H1 (cell line): ENCODE measurements at regions not wholly inside any gene's neighbourhood (a gene's known extent, or its start where the extent isn't known, plus 50 kb on each side); places are given as distances from the start of the nearest gene placed in this dataset.

Experiments
- CTCF ChIA-PET: fragments of 300-600 bp; sonication (Branson Sonifier 250); formaldehyde crosslinking; loops from one replicate; lab custom pipeline; 2021; ENCODE audit not compliant: partially characterized antibody; lab: Charles Lee
- POLR2A ChIA-PET: fragments of 300-600 bp; sonication (Branson Sonifier 250); formaldehyde crosslinking; loops from one replicate; lab custom pipeline; 2021; ENCODE audit warnings: inconsistent platforms; ENCODE audit not compliant: partially characterized antibody; lab: Charles Lee
- DNase-seq, 2 experiments: peaks; one replicate each; pipeline versions ENCODE4 v3.0.0 to v3.0.0-alpha.2; 2010 to 2022; ENCODE audit warnings: low spot score in 2 of 2, low read depth in 1 of 2, mixed read lengths in 1 of 2
- FAIRE-seq: peaks from 2 replicates; lab custom pipeline; 2011; peaks lifted over from hg19 to GRCh38; lab: Jason Lieb, UNC
- H2AFZ ChIP-seq: 2 replicates; pipeline ENCODE4 v1.8.1; 2012; ENCODE audit warnings: low read length, inconsistent platforms
- H2AK5ac ChIP-seq: 2 replicates; pipeline ENCODE4 v1.6.1; 2013; ENCODE audit warnings: low read depth, low read length
- H2BK120ac ChIP-seq: replicated peaks from 2 replicates; pipeline ENCODE3; 2013; ENCODE audit warnings: low read depth, low read length, inconsistent platforms
- H2BK12ac ChIP-seq: 2 replicates; pipeline ENCODE4 v1.6.1; 2013; ENCODE audit warnings: low read depth, low read length
- H2BK15ac ChIP-seq: 2 replicates; pipeline ENCODE4 v1.6.1; 2013; ENCODE audit warnings: low read length
- H2BK20ac ChIP-seq: 2 replicates; pipeline ENCODE4 v1.6.1; 2013; ENCODE audit warnings: low read length
- H2BK5ac ChIP-seq: 2 replicates; pipeline ENCODE4 v1.6.1; 2013; ENCODE audit warnings: low read depth, low read length
- H3K14ac ChIP-seq: 2 replicates; pipeline ENCODE4 v1.6.1; 2013; ENCODE audit warnings: inconsistent platforms; ENCODE audit not compliant: insufficient read length
- H3K18ac ChIP-seq: 2 replicates; pipeline ENCODE4 v1.6.1; 2013; ENCODE audit warnings: low read length; ENCODE audit errors: extremely low read depth
- H3K23ac ChIP-seq: 2 replicates; pipeline ENCODE4 v1.6.1; 2013; ENCODE audit warnings: inconsistent platforms; ENCODE audit not compliant: insufficient read length
- H3K23me2 ChIP-seq: 2 replicates; pipeline ENCODE4 v1.6.1; 2013; ENCODE audit warnings: low read depth, low read length
- H3K27ac ChIP-seq: 2 replicates; pipeline ENCODE4 v1.6.1; 2011; ENCODE audit warnings: low read depth, low read length, inconsistent platforms
- H3K27me3 ChIP-seq, 4 experiments: replicated peaks in 1 of 4; 1 replicate in 1 of 4; 2 replicates in 3 of 4; pipeline versions ENCODE4 v1.6.1 to v1.8.1; 2011 to 2013; ENCODE audit warnings: low read length in 3 of 4, mild to moderate bottlenecking in 3 of 4, inconsistent platforms in 2 of 4, mixed read lengths in 2 of 4, moderate library complexity in 1 of 4; ENCODE audit not compliant: control insufficient read depth in 3 of 4, insufficient read depth in 3 of 4; ENCODE audit errors: extremely low read depth in 1 of 4
- H3K36me3 ChIP-seq, 4 experiments: 2 replicates each; pipeline versions ENCODE4 v1.6.1 to v1.8.1; 2011 to 2013; ENCODE audit warnings: mild to moderate bottlenecking in 4 of 4, low read length in 3 of 4, moderate library complexity in 2 of 4, control low read depth in 1 of 4, inconsistent platforms in 1 of 4; ENCODE audit not compliant: insufficient read depth in 4 of 4, control insufficient read depth in 2 of 4
- H3K4ac ChIP-seq: replicated peaks from 2 replicates; pipeline ENCODE3; 2013; ENCODE audit warnings: low read length, low read depth, mixed read lengths, inconsistent platforms; ENCODE audit not compliant: insufficient read length
- H3K4me1 ChIP-seq, 4 experiments: replicated peaks in 1 of 4; 1 replicate in 1 of 4; 2 replicates in 3 of 4; pipeline versions ENCODE4 v1.6.1 to v1.8.1; 2011 to 2013; ENCODE audit warnings: low read length in 3 of 4, inconsistent platforms in 2 of 4, mixed read lengths in 1 of 4; ENCODE audit not compliant: insufficient read depth in 4 of 4, control insufficient read depth in 3 of 4
- H3K4me2 ChIP-seq, 2 experiments: 2 replicates each; pipeline versions ENCODE4 v1.6.1 to v1.8.1; 2011 to 2013; ENCODE audit warnings: low read depth in 2 of 2, low read length in 2 of 2, control low read depth in 1 of 2, inconsistent platforms in 1 of 2, mild to moderate bottlenecking in 1 of 2; ENCODE audit not compliant: insufficient read depth in 1 of 2
- H3K4me3 ChIP-seq, 4 experiments: fragments of 200-600, 300-600 bp in 1 of 4; sonication (generic), shearing (Covaris generic), sonication (Bioruptor Twin) in 1 of 4; 2 replicates each; pipeline versions ENCODE4 v1.5.1 to v1.8.1; 2011 to 2016; ENCODE audit warnings: low read length in 4 of 4, low read depth in 3 of 4, control low read depth in 2 of 4, inconsistent platforms in 2 of 4, mild to moderate bottlenecking in 2 of 4, mixed read lengths in 1 of 4, moderate library complexity in 1 of 4; ENCODE audit not compliant: insufficient read depth in 2 of 4; ENCODE audit errors: extremely low read depth in 1 of 4
- H3K56ac ChIP-seq: replicated peaks from 2 replicates; pipeline ENCODE3; 2013; ENCODE audit warnings: low read depth, mild to moderate bottlenecking, mixed read lengths, low read length, inconsistent platforms; ENCODE audit not compliant: insufficient read length
- H3K79me1 ChIP-seq: 2 replicates; pipeline ENCODE4 v1.6.1; 2013; ENCODE audit warnings: low read depth, low read length, control low read depth
- H3K79me2 ChIP-seq, 2 experiments: 2 replicates each; pipeline versions ENCODE4 v1.6.1 to v1.8.1; 2012 to 2013; ENCODE audit warnings: low read length in 2 of 2, mild to moderate bottlenecking in 2 of 2, inconsistent platforms in 1 of 2; ENCODE audit not compliant: insufficient read depth in 2 of 2, control insufficient read depth in 1 of 2
- H3K9ac ChIP-seq, 4 experiments: replicated peaks in 1 of 4; 1 replicate in 1 of 4; 2 replicates in 3 of 4; pipeline versions ENCODE4 v1.6.1 to v1.8.1; 2011 to 2013; ENCODE audit warnings: low read depth in 3 of 4, low read length in 3 of 4, control low read depth in 2 of 4, mild to moderate bottlenecking in 2 of 4, moderate library complexity in 2 of 4, inconsistent platforms in 1 of 4; ENCODE audit errors: extremely low read depth in 1 of 4
- H3K9me3 ChIP-seq, 2 experiments: 2 replicates each; pipeline versions ENCODE4 v1.6.1 to v1.8.1; 2012 to 2013; ENCODE audit warnings: mild to moderate bottlenecking in 2 of 2, moderate library complexity in 2 of 2, control low read depth in 1 of 2, inconsistent platforms in 1 of 2, low read depth in 1 of 2, low read length in 1 of 2, mixed read lengths in 1 of 2; ENCODE audit not compliant: insufficient read depth in 2 of 2
- H4K20me1 ChIP-seq, 2 experiments: replicated peaks in 1 of 2; 2 replicates each; pipeline versions ENCODE3 to v1.8.1; 2011 to 2013; ENCODE audit warnings: inconsistent platforms in 2 of 2, low read length in 2 of 2, mild to moderate bottlenecking in 1 of 2; ENCODE audit not compliant: insufficient read depth in 2 of 2, control insufficient read depth in 1 of 2
- H4K5ac ChIP-seq: 2 replicates; pipeline ENCODE4 v1.6.1; 2013; ENCODE audit warnings: low read length, low read depth, mixed read lengths, inconsistent platforms; ENCODE audit not compliant: insufficient read length
- H4K8ac ChIP-seq: 2 replicates; pipeline ENCODE4 v1.8.0; 2013; ENCODE audit warnings: mild to moderate bottlenecking, moderate library complexity, low read length, inconsistent platforms; ENCODE audit not compliant: insufficient read depth; ENCODE audit errors: extremely low read depth
- H4K91ac ChIP-seq: replicated peaks from 2 replicates; pipeline ENCODE3; 2013; ENCODE audit warnings: low read length, mixed read lengths, inconsistent platforms; ENCODE audit not compliant: insufficient read length
- BCL11A ChIP-seq, 2 experiments: IDR thresholded peaks; one replicate each; pipeline ENCODE4 v1.6.1; 2011; ENCODE audit warnings: low read depth in 2 of 2, low read length in 2 of 2, mild to moderate bottlenecking in 2 of 2
- CBX5 ChIP-seq: fragments of 300-800, 300-1000 bp; sonication (generic); IDR thresholded peaks from 2 replicates; pipeline ENCODE4 v1.7.1; 2016; ENCODE audit warnings: antibody characterized with exemption, low read length, low read depth
- CHD2 ChIP-seq: IDR thresholded peaks from 2 replicates; pipeline ENCODE4 v1.6.1; 2012; ENCODE audit warnings: low read length, improper control_type of control experiment
- CREB1 ChIP-seq: IDR thresholded peaks from 2 replicates; pipeline ENCODE4 v1.6.1; 2012; ENCODE audit warnings: inconsistent platforms
- KDM5A ChIP-seq: fragments of 200-600 bp; IDR thresholded peaks from 2 replicates; pipeline ENCODE4 v1.7.1; 2012; ENCODE audit warnings: mild to moderate bottlenecking, low read length, inconsistent platforms, mixed read lengths
- RNF2 ChIP-seq: fragments of 200-900, 300-1000 bp; sonication (generic); IDR thresholded peaks from 2 replicates; pipeline ENCODE4 v1.7.1; 2016; ENCODE audit warnings: borderline replicate concordance, low read depth, mild to moderate bottlenecking, antibody characterized with exemption, low read length; ENCODE audit not compliant: poor library complexity, severe bottlenecking; ENCODE audit errors: missing control alignments
- SIN3A ChIP-seq, 2 experiments: IDR thresholded peaks in 1 of 2; conservative IDR thresholded peaks in 1 of 2; 2 replicates each; pipeline ENCODE4 v1.6.1; 2011 to 2012; ENCODE audit warnings: low read length in 2 of 2, improper control_type of control experiment in 1 of 2, low read depth in 1 of 2, mild to moderate bottlenecking in 1 of 2
- SIRT6 ChIP-seq: IDR thresholded peaks from one replicate; pipeline ENCODE4 v1.7.1; 2012; ENCODE audit warnings: low read length, inconsistent platforms
- TAF7 ChIP-seq: optimal IDR thresholded peaks from 2 replicates; pipeline ENCODE3; 2011; ENCODE audit warnings: low read depth, mild to moderate bottlenecking, inconsistent platforms, low read length, moderate library complexity, borderline replicate concordance
- TCF12 ChIP-seq: IDR thresholded peaks from 2 replicates; pipeline ENCODE4 v1.6.1; 2011; ENCODE audit warnings: low read depth, mild to moderate bottlenecking, low read length
- TEAD4 ChIP-seq: IDR thresholded peaks from 2 replicates; pipeline ENCODE4 v1.6.1; 2012; ENCODE audit warnings: low read depth, low read length, inconsistent platforms, mixed read lengths
- WGBS, 2 experiments: shearing (Covaris generic) in 1 of 2; methylation state at CpG; one replicate each; pipeline versions ENCODE4 v1.1.6 to v1.1.7; 2013 to 2015; ENCODE audit warnings: low lambda C conversion rate in 2 of 2, mixed read lengths in 2 of 2, inconsistent platforms in 1 of 2, low coverage in 1 of 2, missing lambda C conversion rate in 1 of 2; ENCODE audit not compliant: insufficient replicate concordance in 2 of 2, insufficient coverage in 1 of 2, insufficient read length in 1 of 2; ENCODE audit errors: extremely low coverage in 1 of 2, missing lambda C conversion rate in 1 of 2; 5-methylcytosine and 5-hydroxymethylcytosine counted together
- TF ChIP-seq, protein P1 (sequence below): IDR thresholded peaks from 2 replicates; pipeline ENCODE4 v1.6.1; 2012; ENCODE audit warnings: inconsistent platforms
- TF ChIP-seq, protein P2 (sequence below): IDR thresholded peaks from 2 replicates; pipeline ENCODE4 v1.6.1; 2011; ENCODE audit warnings: low read length, improper control_type of control experiment

DNA sequence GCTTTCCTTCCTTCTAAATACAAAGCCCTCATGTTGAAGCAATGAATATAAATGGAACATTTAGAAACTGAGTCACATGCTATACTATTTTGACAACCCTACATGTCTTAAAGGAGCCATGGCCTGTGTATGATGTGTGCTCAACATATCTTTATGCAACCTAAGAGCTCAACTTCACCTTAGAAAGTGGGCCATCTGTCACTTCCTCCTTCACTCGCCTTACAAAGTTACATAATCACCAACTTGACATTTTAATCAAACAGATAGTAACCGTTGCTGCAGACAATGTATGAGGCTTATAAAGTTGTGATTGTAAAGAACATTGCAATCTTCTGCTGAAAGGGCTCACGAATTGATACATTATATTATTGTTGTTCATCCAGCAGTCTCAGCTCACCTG lies 163.6 kb downstream of the SERPINI1 start:
- no peak overlapping the region for H4K8ac ChIP-seq
- H3K27me3 ChIP-seq = no peaks in the 10 kb centered on the region
- FAIRE-seq = no peak
- no peak overlapping the region for H3K56ac ChIP-seq
- ChIA-PET POLR2A (no interaction called here), CTCF (interaction anchor here (0.7 to 1.2 kb wide), 3 partner anchors 10 to 148 kb away, joined by 3 to 4 read pairs (median 4); no protein-coding TSS in a partner anchor)
- H4K91ac ChIP-seq = no peak overlapping the region
- no peak overlapping the region for H2BK15ac ChIP-seq
- H3K4ac ChIP-seq = no peak overlapping the region
- H2AFZ ChIP-seq = no peak overlapping the region
- no peak overlapping the region for H2AK5ac ChIP-seq
- H3K79me2 ChIP-seq = no peaks in the 10 kb centered on the region
- H2BK12ac ChIP-seq = no peak overlapping the region
- no peak overlapping the region for H2BK5ac ChIP-seq
- no peak overlapping the region for H3K4me2 ChIP-seq
- no peak overlapping the region for H3K23ac ChIP-seq
- peaks cover 0 to 5% (median 0%) of the 10 kb centered on the region in 4 experiments; a peak in 1 of 7 replicates for H3K4me1 ChIP-seq
- no peak overlapping the region for H3K27ac ChIP-seq
- no peaks in the 10 kb centered on the region for H3K9me3 ChIP-seq
- H3K36me3 ChIP-seq = no peaks in the 10 kb centered on the region
- no peak overlapping the region for H4K5ac ChIP-seq
- DNase-seq = no peak
- H3K79me1 ChIP-seq = no peaks in the 10 kb centered on the region
- no peaks in the 10 kb centered on the region for H3K23me2 ChIP-seq
- no peak overlapping the region for H3K4me3 ChIP-seq
- H3K18ac ChIP-seq = no peak overlapping the region
- 83% methylated on average over 3 of the region's 3 CpGs; no CpG with 5 or more reads in 1 of the 2 experiments for WGBS, 2 experiments
- H3K9ac ChIP-seq = no peak overlapping the region
- H2BK20ac ChIP-seq = no peak overlapping the region
- H2BK120ac ChIP-seq = no peak overlapping the region
- H3K14ac ChIP-seq = no peak overlapping the region
- H4K20me1 ChIP-seq = no peaks in the 10 kb centered on the region
- TF ChIP-seq TCF12 (no peak), CHD2 (no peak), BCL11A (IDR thresholded peaks at IDR 0.05; ENCODE audit: low read depth in 2 of 2, low read length in 2 of 2) (no peak), RNF2 (no peak), CREB1 (no peak), CBX5 (no peak), KDM5A (no peak), TAF7 (no peak), SIRT6 (no peak), TEAD4 (no peak), SIN3A (conservative IDR thresholded peaks at IDR 0.05 in 1 of 2, IDR thresholded peaks at IDR 0.05 in 1 of 2; ENCODE audit: low read depth in 1 of 2, low read length in 2 of 2) (no peak)
- TF ChIP-seq, protein P1, sequence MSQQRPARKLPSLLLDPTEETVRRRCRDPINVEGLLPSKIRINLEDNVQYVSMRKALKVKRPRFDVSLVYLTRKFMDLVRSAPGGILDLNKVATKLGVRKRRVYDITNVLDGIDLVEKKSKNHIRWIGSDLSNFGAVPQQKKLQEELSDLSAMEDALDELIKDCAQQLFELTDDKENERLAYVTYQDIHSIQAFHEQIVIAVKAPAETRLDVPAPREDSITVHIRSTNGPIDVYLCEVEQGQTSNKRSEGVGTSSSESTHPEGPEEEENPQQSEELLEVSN = no peak
- TF ChIP-seq, protein P2, sequence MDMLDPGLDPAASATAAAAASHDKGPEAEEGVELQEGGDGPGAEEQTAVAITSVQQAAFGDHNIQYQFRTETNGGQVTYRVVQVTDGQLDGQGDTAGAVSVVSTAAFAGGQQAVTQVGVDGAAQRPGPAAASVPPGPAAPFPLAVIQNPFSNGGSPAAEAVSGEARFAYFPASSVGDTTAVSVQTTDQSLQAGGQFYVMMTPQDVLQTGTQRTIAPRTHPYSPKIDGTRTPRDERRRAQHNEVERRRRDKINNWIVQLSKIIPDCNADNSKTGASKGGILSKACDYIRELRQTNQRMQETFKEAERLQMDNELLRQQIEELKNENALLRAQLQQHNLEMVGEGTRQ = no peak
